ENCODE measurements at regions not wholly inside any gene's neighbourhood (a gene's known extent, or its start where the extent isn't known, plus 50 kb on each side); places are given as distances from the start of the nearest gene placed in this dataset.

GRCh38 chr6:47151232-47151898 lies 109.2 kb upstream of the ADGRF1 start:
- ChIA-PET CTCF (ENCODE audit: partially characterized antibody) (interaction anchor here (0.9 kb wide), 1 partner anchor 78 kb away, joined by 3 read pairs; no protein-coding TSS in a partner anchor), POLR2A (ENCODE audit: partially characterized antibody) (no interaction called here)
- FAIRE-seq (no peak), DNase-seq (ENCODE audit: low read depth in 1 of 2, low spot score in 2 of 2) (no peak)
- Histone ChIP-seq H2BK12ac (ENCODE audit: low read depth, low read length) (no peak overlapping the region), H3K23me2 (ENCODE audit: low read depth, low read length) (no peaks in the 10 kb centered on the region), H3K4ac (replicated peaks; ENCODE audit: insufficient read length, low read depth, low read length) (no peak overlapping the region), H3K27me3 (replicated peaks in 1 of 4; ENCODE audit: control insufficient read depth in 3 of 4, extremely low read depth in 1 of 4, insufficient read depth in 3 of 4, low read length in 3 of 4) (no peaks in the 10 kb centered on the region), H3K79me2 (ENCODE audit: control insufficient read depth in 1 of 2, insufficient read depth in 2 of 2, low read length in 2 of 2) (no peaks in the 10 kb centered on the region), H3K9me3 (ENCODE audit: insufficient read depth in 2 of 2, low read depth in 1 of 2, low read length in 1 of 2) (no peaks in the 10 kb centered on the region), H2BK120ac (replicated peaks; ENCODE audit: low read depth, low read length) (no peak overlapping the region), H3K9ac (replicated peaks in 1 of 4; ENCODE audit: extremely low read depth in 1 of 4, low read depth in 3 of 4, low read length in 3 of 4) (no peak overlapping the region), H4K5ac (ENCODE audit: insufficient read length, low read depth, low read length) (no peak overlapping the region), H2BK15ac (ENCODE audit: low read length) (no peak overlapping the region), H3K79me1 (ENCODE audit: low read depth, low read length) (no peaks in the 10 kb centered on the region), H3K36me3 (ENCODE audit: control insufficient read depth in 2 of 4, insufficient read depth in 4 of 4, low read length in 3 of 4) (no peaks in the 10 kb centered on the region), H3K27ac (ENCODE audit: low read depth, low read length) (no peak overlapping the region), H3K4me2 (ENCODE audit: insufficient read depth in 1 of 2, low read depth in 2 of 2, low read length in 2 of 2) (no peak overlapping the region), H3K23ac (ENCODE audit: insufficient read length) (no peak overlapping the region), H4K91ac (replicated peaks; ENCODE audit: insufficient read length, low read length) (no peak overlapping the region), H3K4me1 (replicated peaks in 1 of 4; ENCODE audit: control insufficient read depth in 3 of 4, insufficient read depth in 4 of 4, low read length in 3 of 4) (peaks cover 1 to 18% (median 2%) of the 10 kb centered on the region in 4 experiments; a peak in 6 of 7 replicates), H2AFZ (ENCODE audit: low read length) (no peak overlapping the region), H4K20me1 (replicated peaks in 1 of 2; ENCODE audit: control insufficient read depth in 1 of 2, insufficient read depth in 2 of 2, low read length in 2 of 2) (no peaks in the 10 kb centered on the region), H3K18ac (ENCODE audit: extremely low read depth, low read length) (no peak overlapping the region), H4K8ac (ENCODE audit: extremely low read depth, insufficient read depth, low read length) (no peak overlapping the region), H3K56ac (replicated peaks; ENCODE audit: insufficient read length, low read depth, low read length) (no peak overlapping the region), H3K4me3 (ENCODE audit: extremely low read depth in 1 of 4, insufficient read depth in 2 of 4, low read depth in 3 of 4, low read length in 4 of 4) (no peak overlapping the region), H2BK5ac (ENCODE audit: low read depth, low read length) (no peak overlapping the region), H2AK5ac (ENCODE audit: low read depth, low read length) (no peak overlapping the region), H2BK20ac (ENCODE audit: low read length) (no peak overlapping the region), H3K14ac (ENCODE audit: insufficient read length) (no peak overlapping the region)
- WGBS, 2 experiments (ENCODE audit: extremely low coverage in 1 of 2, insufficient coverage in 1 of 2, insufficient read length in 1 of 2, insufficient replicate concordance in 2 of 2, low coverage in 1 of 2, low lambda C conversion rate in 2 of 2, missing lambda C conversion rate in 1 of 2): 91% methylated on average over 8 of the region's 8 CpGs; no CpG with 5 or more reads in 1 of the 2 experiments
- no peak for TF ChIP-seq KDM4A (IDR thresholded peaks at IDR 0.05; ENCODE audit: low read depth, low read length, severe bottlenecking)
- TF ChIP-seq SUZ12 (IDR thresholded peaks at IDR 0.05; ENCODE audit: low read length): no peak
- no peak for TF ChIP-seq SAP30 (IDR thresholded peaks at IDR 0.05; ENCODE audit: insufficient read depth, insufficient replicate concordance, low read length)
- no peak for TF ChIP-seq NRF1 (IDR thresholded peaks at IDR 0.05; ENCODE audit: low read depth, low read length)
- TF ChIP-seq SIX5 (IDR thresholded peaks at IDR 0.05; ENCODE audit: low read depth, low read length): no peak
- TF ChIP-seq JUND (IDR thresholded peaks at IDR 0.05; ENCODE audit: low read length): no peak
- no peak for TF ChIP-seq USF2 (IDR thresholded peaks at IDR 0.05; ENCODE audit: low read length)
- TF ChIP-seq SIN3A (conservative IDR thresholded peaks at IDR 0.05 in 1 of 2, IDR thresholded peaks at IDR 0.05 in 1 of 2; ENCODE audit: low read depth in 1 of 2, low read length in 2 of 2): no peak
- TF ChIP-seq CBX5 (IDR thresholded peaks at IDR 0.05; ENCODE audit: low read depth, low read length): no peak
